HepG2 (cell line): ENCODE measurements at regions not wholly inside any gene's neighbourhood (a gene's known extent, or its start where the extent isn't known, plus 50 kb on each side); places are given as distances from the start of the nearest gene placed in this dataset.
A peak's percentile ranks its signal among the peaks of the same experiment; 100 is the strongest.
"Not testable (repeated sequence)": the region's sequence is repeated elsewhere in the genome, so short reads cannot be mapped to it uniquely, and the experiment has no call there.

Experiments
- ATAC-seq: fragments of 200-7000 bp; cut with Tn5 transposase; 3 replicates; pipeline ENCODE4 v1.9.1; 2020; ENCODE audit warnings: mild to moderate bottlenecking, moderate library complexity
- BruUV-seq: library from RNA; stranded (reverse); fragments of 400-500 nt; replicated peaks from 2 replicates; lab custom pipeline; 2021; lab: Mats Ljungman, UMichigan
- CTCF ChIA-PET: fragments of 300-600 bp; formaldehyde crosslinking; extraction: SDS; loops from one replicate; lab custom pipeline; 2021; ENCODE audit warnings: low total read pairs, inconsistent platforms, low intra/inter-chr PET ratio; lab: Yijun Ruan, JAX
- POLR2A ChIA-PET: fragments of 350-600 bp; sonication (Branson Sonifier 250); formaldehyde crosslinking; loops from one replicate; lab custom pipeline; 2020; ENCODE audit warnings: antibody characterized with exemption, inconsistent platforms; lab: Yijun Ruan, JAX
- DNase-seq: peaks from one replicate; pipeline ENCODE4 v3.0.0-alpha.2; 2015; ENCODE audit warnings: low spot score
- FAIRE-seq: peaks from 3 replicates; lab custom pipeline; 2011; peaks lifted over from hg19 to GRCh38; lab: Jason Lieb, UNC
- H2AFZ ChIP-seq: one replicate; pipeline ENCODE4 v1.6.1; 2011; ENCODE audit warnings: low read length, inconsistent platforms
- H3K27ac ChIP-seq: fragments of 300-600 bp; 3 replicates; pipeline ENCODE4 v1.8.0; 2011; ENCODE audit warnings: mixed run types, mild to moderate bottlenecking, mixed read lengths, low read length, inconsistent platforms; ENCODE audit not compliant: insufficient read depth; ENCODE audit errors: extremely low read length
- H3K27me3 ChIP-seq, 2 experiments: fragments of 200-600 bp in 1 of 2; 2 replicates in 1 of 2; 3 replicates in 1 of 2; pipeline versions ENCODE4 v1.6.0 to v1.8.0; 2011; ENCODE audit warnings: low read length in 2 of 2, mild to moderate bottlenecking in 2 of 2, moderate library complexity in 2 of 2, inconsistent platforms in 1 of 2; ENCODE audit not compliant: insufficient read depth in 2 of 2, control insufficient read depth in 1 of 2
- H3K36me3 ChIP-seq, 2 experiments: fragments of 200-600 bp in 1 of 2; replicated peaks in 1 of 2; 2 replicates in 1 of 2; 3 replicates in 1 of 2; pipeline versions ENCODE4 v1.5.1 to v1.8.0; 2011; ENCODE audit warnings: low read length in 2 of 2, inconsistent platforms in 1 of 2; ENCODE audit not compliant: insufficient read depth in 2 of 2, control insufficient read depth in 1 of 2
- H3K4me1 ChIP-seq: 2 replicates; pipeline ENCODE4 v1.5.1; 2012; ENCODE audit warnings: low read length, inconsistent platforms; ENCODE audit not compliant: insufficient read depth
- H3K4me2 ChIP-seq: 2 replicates; pipeline ENCODE4 v1.6.0; 2011; ENCODE audit warnings: low read depth, low read length, inconsistent platforms
- H3K4me3 ChIP-seq, 3 experiments: fragments of 200-600 bp in 1 of 3; sonication (generic), shearing (Covaris generic) in 1 of 3; replicated peaks in 1 of 3; 2 replicates each; pipeline ENCODE4 v1.5.1; 2011 to 2016; ENCODE audit warnings: low read length in 3 of 3, inconsistent platforms in 2 of 3, low read depth in 2 of 3, mild to moderate bottlenecking in 2 of 3, control low read depth in 1 of 3, mixed read lengths in 1 of 3; ENCODE audit not compliant: insufficient read depth in 1 of 3
- H3K79me2 ChIP-seq: one replicate; pipeline ENCODE4 v1.6.1; 2011; ENCODE audit warnings: low read length, inconsistent platforms; ENCODE audit not compliant: insufficient read depth
- H3K9ac ChIP-seq: 2 replicates; pipeline ENCODE4 v1.6.0; 2011; ENCODE audit warnings: mild to moderate bottlenecking, low read depth, low read length, inconsistent platforms; ENCODE audit not compliant: insufficient read depth
- H3K9me3 ChIP-seq: 2 replicates; pipeline ENCODE4 v1.5.1; 2012; ENCODE audit warnings: mild to moderate bottlenecking, low read length
- H4K20me1 ChIP-seq: 2 replicates; pipeline ENCODE4 v1.6.0; 2011; ENCODE audit warnings: inconsistent platforms, mild to moderate bottlenecking, low read length, moderate library complexity; ENCODE audit not compliant: insufficient read depth
- WGBS: methylation state at CpG from one replicate; pipeline ENCODE4 v1.1.6; 2017; ENCODE audit warnings: low lambda C conversion rate; 5-methylcytosine and 5-hydroxymethylcytosine counted together
- in situ Hi-C: cut with HindIII; loops from 2 replicates; pipeline ENCODE4 v1.10.0; 2017; ENCODE audit warnings: low pct_unique_long_range_greater_than_20kb; ENCODE audit not compliant: extremely low pct_ligation_motif_present
- intact Hi-C: fragments of 100-400 bp; cut with micrococcal nuclease; formaldehyde crosslinking; loops from one replicate; pipeline ENCODE4 v1.10.0; 2022; ENCODE audit not compliant: unreplicated experiment

DNA sequence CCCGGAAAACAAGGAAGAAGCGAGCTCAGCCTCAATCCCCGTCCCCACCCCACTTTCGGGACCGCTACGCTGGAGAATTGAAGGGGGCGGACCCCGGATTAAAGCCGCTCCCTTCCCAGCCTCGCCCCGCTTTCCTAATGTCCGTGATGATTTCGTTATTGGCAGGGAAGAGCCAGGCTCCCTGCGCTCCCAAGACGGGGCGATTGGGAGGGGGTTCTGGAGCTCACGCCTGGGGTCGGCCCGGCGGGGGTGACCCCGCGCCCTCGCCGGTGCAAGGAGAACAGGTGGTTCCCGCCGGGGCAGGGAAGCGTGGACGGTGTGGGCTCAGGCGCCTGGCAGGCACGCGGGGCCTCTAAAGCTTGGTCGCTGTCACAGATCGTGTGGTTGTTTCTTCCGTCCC is 131.5 kb downstream of the POTEM start:
- BruUV-seq, in situ Hi-C loops, H3K4me3 ChIP-seq, DNase-seq, H3K4me2 ChIP-seq, H3K27ac ChIP-seq, intact Hi-C loops, H3K9me3 ChIP-seq, H4K20me1 ChIP-seq, POLR2A ChIA-PET, H3K36me3 ChIP-seq, H3K79me2 ChIP-seq, H3K9ac ChIP-seq, CTCF ChIA-PET, H2AFZ ChIP-seq, H3K27me3 ChIP-seq, H3K4me1 ChIP-seq, FAIRE-seq: not testable (repeated sequence)
- WGBS: 97% methylated on average over 34 of the region's 34 CpGs
- ATAC-seq: peak; percentile 1; the same call in 1 of the 3 replicates

DNA sequence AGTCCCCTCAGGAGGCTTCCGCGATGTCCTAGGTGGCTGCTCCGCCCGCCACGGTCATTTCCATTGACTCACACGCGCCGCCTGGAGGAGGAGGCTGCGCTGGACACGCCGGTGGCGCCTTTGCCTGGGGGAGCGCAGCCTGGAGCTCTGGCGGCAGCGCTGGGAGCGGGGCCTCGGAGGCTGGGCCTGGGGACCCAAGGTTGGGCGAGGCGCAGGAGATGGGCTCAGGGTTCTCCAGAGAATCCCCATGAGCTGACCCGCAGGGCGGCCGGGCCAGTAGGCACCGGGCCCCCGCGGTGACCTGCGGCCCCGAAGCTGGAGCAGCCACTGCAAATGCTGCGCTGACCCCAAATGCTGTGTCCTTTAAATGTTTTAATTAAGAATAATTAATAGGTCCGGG is 132.1 kb downstream of the POTEM start:
- H3K79me2 ChIP-seq, H3K9ac ChIP-seq, FAIRE-seq, in situ Hi-C loops, H4K20me1 ChIP-seq, H2AFZ ChIP-seq, H3K4me1 ChIP-seq, H3K27ac ChIP-seq, H3K9me3 ChIP-seq, H3K4me3 ChIP-seq, CTCF ChIA-PET, BruUV-seq, DNase-seq, POLR2A ChIA-PET, H3K36me3 ChIP-seq, intact Hi-C loops, H3K27me3 ChIP-seq, H3K4me2 ChIP-seq: not testable (repeated sequence)
- 0 out of 3 replicates have a peak, but pooled peaks have one; percentile 1 for ATAC-seq
- 97% methylated on average over 17 of the region's 29 CpGs for WGBS

DNA sequence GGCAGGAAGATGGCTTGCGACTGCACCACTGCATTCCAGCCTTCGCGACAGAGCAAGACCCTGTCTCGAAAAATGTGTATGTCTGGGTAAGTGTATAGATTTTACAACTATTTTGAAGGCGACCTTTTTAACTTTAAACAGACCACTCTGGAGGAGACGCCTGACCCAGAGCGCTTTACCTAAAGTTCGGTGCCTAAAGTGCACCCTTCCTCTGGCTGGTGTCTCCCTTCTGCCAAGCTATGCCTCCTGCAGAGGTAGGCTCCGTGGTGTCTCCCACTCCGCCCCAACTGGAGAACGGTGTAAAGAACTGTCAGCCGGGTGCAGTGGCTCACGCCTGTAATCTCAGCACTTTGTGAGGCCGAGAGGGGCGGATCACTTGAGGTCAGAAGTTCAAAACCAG is 132.7 kb downstream of the POTEM start:
- H4K20me1 ChIP-seq, H3K27ac ChIP-seq, H3K27me3 ChIP-seq, DNase-seq, H3K4me1 ChIP-seq, H2AFZ ChIP-seq, H3K79me2 ChIP-seq, intact Hi-C loops, BruUV-seq, in situ Hi-C loops, CTCF ChIA-PET, H3K4me3 ChIP-seq, H3K9me3 ChIP-seq, POLR2A ChIA-PET, H3K4me2 ChIP-seq, H3K9ac ChIP-seq, H3K36me3 ChIP-seq, FAIRE-seq: not testable (repeated sequence)
- 94% methylated on average over 7 of the region's 15 CpGs for WGBS
- peak; percentile 2; the same call in 1 of the 3 replicates for ATAC-seq

DNA sequence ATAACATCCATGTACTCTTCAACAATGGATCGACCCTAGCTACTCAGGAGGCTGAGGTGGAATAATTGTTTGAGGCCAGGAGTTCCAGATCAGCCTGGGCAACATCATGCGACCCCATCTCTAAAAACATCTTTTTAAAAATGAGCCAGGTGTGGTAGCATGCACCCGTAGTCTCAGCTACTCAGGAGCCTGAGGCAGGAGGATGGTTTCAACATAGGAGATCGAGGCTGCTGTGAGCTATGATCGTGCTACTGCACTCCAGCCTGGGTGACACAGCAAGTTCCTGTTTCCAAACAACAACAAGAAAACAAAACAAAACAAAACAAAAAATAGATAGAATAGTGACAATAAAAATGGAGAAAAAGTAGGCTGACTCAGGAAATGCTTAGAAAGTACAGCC is 138.3 kb downstream of the POTEM start:
- ATAC-seq: peak; percentile 62

More for the DNA sequence above, 138.3 kb downstream of the POTEM start:
- intact Hi-C loops, FAIRE-seq, H3K36me3 ChIP-seq, CTCF ChIA-PET, H4K20me1 ChIP-seq, H3K4me2 ChIP-seq, H3K4me1 ChIP-seq, DNase-seq, H2AFZ ChIP-seq, BruUV-seq, H3K9ac ChIP-seq, in situ Hi-C loops, H3K79me2 ChIP-seq, H3K27me3 ChIP-seq, H3K27ac ChIP-seq, H3K9me3 ChIP-seq, H3K4me3 ChIP-seq, POLR2A ChIA-PET: not testable (repeated sequence)
- 80% methylated on average over 5 of the region's 5 CpGs for WGBS
